ENCODE measurements at regions not wholly inside any gene's neighbourhood (a gene's known extent, or its start where the extent isn't known, plus 50 kb on each side); places are given as distances from the start of the nearest gene placed in this dataset.

DNA sequence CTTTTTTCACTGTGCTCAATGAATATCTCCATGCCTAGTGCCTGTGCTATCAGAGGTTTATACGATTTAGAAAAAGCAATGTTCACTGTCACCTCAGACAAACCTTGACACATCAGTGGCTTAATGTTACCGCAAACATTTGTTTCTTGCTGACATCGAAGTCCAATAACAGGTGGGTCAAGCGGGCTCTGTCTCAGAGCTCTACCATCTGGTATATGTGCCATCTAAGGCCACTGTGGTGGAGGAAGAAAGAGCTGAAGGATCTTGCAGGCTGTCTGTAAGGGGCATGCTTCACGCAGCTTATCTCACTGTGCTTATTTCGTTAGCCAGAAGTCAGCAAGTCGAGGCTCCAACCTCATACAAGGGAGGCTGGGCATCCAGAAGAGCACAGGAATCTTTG is 189.5 kb upstream of the NTF3 start:
- H3K27ac ChIP-seq, result no peak overlapping the region

DNA sequence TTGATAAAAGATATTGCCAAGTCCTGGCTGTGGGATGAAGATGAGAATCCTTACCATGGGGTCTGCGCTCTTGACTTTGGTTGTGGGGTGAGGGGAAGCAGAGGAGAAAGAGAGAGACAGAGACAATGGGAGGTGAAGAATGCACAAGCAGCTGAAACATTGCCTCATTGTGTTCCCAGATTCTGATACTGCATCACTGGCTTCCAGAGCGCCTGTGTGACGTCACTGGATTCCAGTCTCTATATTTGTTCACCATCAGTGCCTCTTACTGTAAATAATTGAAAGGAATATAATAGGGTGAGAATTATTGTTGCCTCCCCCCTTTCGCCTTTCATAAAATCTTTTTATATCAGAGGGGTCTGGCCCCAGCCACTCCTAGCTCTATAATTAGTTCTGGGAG is 188.9 kb upstream of the NTF3 start:
- peaks cover 0 to 9% (median 4%) of the 10 kb centered on the region in 4 donors for H3K4me1 ChIP-seq
- WGBS, 5 donors, result 69 to 79% (median 75%) methylated on average over 4 of the region's 4 CpGs
- no peaks in the 10 kb centered on the region for H3K36me3 ChIP-seq
- intact Hi-C loops (cut with DNase I; ENCODE audit: low total_unique reads), result no loop called here
- peak in 1 of 2 donors; percentile 51 for DNase-seq
- TF ChIP-seq EP300 (IDR thresholded peaks at IDR 0.05) (no peak), POLR2AphosphoS5 (IDR thresholded peaks at IDR 0.05) (no peak), POLR2A (IDR thresholded peaks at IDR 0.05) (no peak)
- TF ChIP-seq, protein P1, sequence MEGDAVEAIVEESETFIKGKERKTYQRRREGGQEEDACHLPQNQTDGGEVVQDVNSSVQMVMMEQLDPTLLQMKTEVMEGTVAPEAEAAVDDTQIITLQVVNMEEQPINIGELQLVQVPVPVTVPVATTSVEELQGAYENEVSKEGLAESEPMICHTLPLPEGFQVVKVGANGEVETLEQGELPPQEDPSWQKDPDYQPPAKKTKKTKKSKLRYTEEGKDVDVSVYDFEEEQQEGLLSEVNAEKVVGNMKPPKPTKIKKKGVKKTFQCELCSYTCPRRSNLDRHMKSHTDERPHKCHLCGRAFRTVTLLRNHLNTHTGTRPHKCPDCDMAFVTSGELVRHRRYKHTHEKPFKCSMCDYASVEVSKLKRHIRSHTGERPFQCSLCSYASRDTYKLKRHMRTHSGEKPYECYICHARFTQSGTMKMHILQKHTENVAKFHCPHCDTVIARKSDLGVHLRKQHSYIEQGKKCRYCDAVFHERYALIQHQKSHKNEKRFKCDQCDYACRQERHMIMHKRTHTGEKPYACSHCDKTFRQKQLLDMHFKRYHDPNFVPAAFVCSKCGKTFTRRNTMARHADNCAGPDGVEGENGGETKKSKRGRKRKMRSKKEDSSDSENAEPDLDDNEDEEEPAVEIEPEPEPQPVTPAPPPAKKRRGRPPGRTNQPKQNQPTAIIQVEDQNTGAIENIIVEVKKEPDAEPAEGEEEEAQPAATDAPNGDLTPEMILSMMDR (IDR thresholded peaks at IDR 0.05), result no peak
- H3K27ac ChIP-seq, result no peak overlapping the region
- no peaks in the 10 kb centered on the region for H3K27me3 ChIP-seq
- no peaks in the 10 kb centered on the region for H3K9me3 ChIP-seq
- no peak overlapping the region for H3K4me3 ChIP-seq

More for the DNA sequence above, 189.5 kb upstream of the NTF3 start:
- TF ChIP-seq POLR2A (IDR thresholded peaks at IDR 0.05) (no peak), EP300 (IDR thresholded peaks at IDR 0.05) (no peak), POLR2AphosphoS5 (IDR thresholded peaks at IDR 0.05) (no peak)
- TF ChIP-seq, protein P1 (IDR thresholded peaks at IDR 0.05), result no peak
- Histone ChIP-seq H3K4me1 (peaks cover 0 to 9% (median 4%) of the 10 kb centered on the region in 4 donors), H3K36me3 (no peaks in the 10 kb centered on the region), H3K27me3 (no peaks in the 10 kb centered on the region), H3K9me3 (no peaks in the 10 kb centered on the region), H3K4me3 (no peak overlapping the region)
- 68 to 79% (median 74%) methylated on average over 7 of the region's 7 CpGs for WGBS, 5 donors
- intact Hi-C loops (cut with DNase I; ENCODE audit: low total_unique reads), result no loop called here
- DNase-seq, result no peak

DNA sequence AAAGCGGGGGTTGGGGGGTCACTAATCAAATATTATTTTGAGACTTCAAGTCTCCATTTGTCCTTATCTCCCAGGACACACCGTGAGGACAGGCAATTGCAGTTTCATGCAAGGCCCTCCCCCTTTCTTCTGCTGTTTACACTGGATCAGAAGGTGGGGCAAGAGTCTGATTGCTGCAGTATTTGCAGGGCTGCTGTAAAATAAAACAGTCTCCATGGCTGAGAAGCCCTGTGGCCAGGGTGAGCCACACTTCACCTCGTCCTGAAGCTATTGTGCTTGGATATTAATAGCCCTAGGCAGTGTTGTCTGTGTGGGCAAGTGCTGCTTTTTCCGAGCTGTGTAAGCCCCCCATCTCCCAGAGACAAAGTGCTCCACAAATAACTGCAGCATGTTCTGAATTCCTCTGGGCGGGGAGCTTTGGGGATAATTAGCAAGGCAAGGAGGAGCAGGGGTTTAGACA is 187.4 kb upstream of the NTF3 start:
- TF ChIP-seq, protein P1 (IDR thresholded peaks at IDR 0.05), result no peak
- TF ChIP-seq POLR2A (IDR thresholded peaks at IDR 0.05), result no peak
- TF ChIP-seq POLR2AphosphoS5 (IDR thresholded peaks at IDR 0.05), result no peak

DNA sequence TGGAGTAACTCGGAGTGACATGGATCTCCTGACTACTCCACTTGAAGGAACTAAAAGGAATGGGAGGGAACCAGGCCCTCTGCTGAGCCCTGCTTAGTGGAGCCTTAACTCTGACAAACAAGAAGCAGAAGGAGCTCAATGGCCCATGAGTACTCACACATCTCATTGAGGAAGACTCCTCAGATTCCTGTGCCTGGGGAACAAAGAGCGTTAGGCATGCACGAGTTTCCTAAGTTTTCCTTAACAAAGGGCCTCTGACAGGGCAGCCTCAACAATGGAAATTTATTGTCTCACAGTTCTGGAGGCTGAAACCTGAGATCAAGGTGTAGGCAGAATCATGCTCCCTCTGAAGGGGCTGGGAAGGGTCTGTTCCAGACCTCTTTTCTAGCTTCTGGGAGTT is 185.7 kb upstream of the NTF3 start:
- intact Hi-C loops (cut with DNase I; ENCODE audit: low total_unique reads), result no loop called here
- Histone ChIP-seq H3K36me3 (no peaks in the 10 kb centered on the region), H3K4me1 (peaks cover 0 to 9% (median 4%) of the 10 kb centered on the region in 4 donors), H3K27ac (no peak overlapping the region), H3K9me3 (no peaks in the 10 kb centered on the region), H3K4me3 (no peak overlapping the region), H3K27me3 (no peaks in the 10 kb centered on the region)
- TF ChIP-seq POLR2A (IDR thresholded peaks at IDR 0.05) (no peak), EP300 (IDR thresholded peaks at IDR 0.05) (no peak), POLR2AphosphoS5 (IDR thresholded peaks at IDR 0.05) (no peak)
- TF ChIP-seq, protein P1 (IDR thresholded peaks at IDR 0.05), result no peak
- DNase-seq, result no peak
- 81 to 90% (median 83%) methylated on average over 3 of the region's 3 CpGs for WGBS, 5 donors

More for the DNA sequence above, 187.4 kb upstream of the NTF3 start:
- DNase-seq, result peak; percentile 28 to 58
- WGBS, 5 donors, result 22 to 37% (median 28%) methylated on average over 5 of the region's 5 CpGs
- Histone ChIP-seq H3K27me3 (no peaks in the 10 kb centered on the region), H3K9me3 (no peaks in the 10 kb centered on the region), H3K27ac (no peak overlapping the region), H3K4me1 (peaks cover 0 to 9% (median 4%) of the 10 kb centered on the region in 4 donors), H3K36me3 (no peaks in the 10 kb centered on the region), H3K4me3 (no peak overlapping the region)
- intact Hi-C loops (cut with DNase I; ENCODE audit: low total_unique reads), result no loop called here

Measured in stomach (tissue), 8 donors.